ENCODE measurements at regions not wholly inside any gene's neighbourhood (a gene's known extent, or its start where the extent isn't known, plus 50 kb on each side); places are given as distances from the start of the nearest gene placed in this dataset.

- no peaks in the 10 kb centered on the region for H3K79me2 ChIP-seq (ENCODE audit: insufficient read depth, low read length)
Measured at GRCh38 chr1:106111044-106111443, 945.4 kb upstream of the PRMT6 start.

More at GRCh38 chr1:106111044-106111443, 945.4 kb upstream of the PRMT6 start:
- Mint-ChIP-seq H3K4me1 (no peaks in the 10 kb centered on the region), H3K4me3 (no peak overlapping the region), H3K9me3 (peaks cover 13% of the 10 kb centered on the region in 2 experiments; a peak in 4 of 5 replicates), H3K27ac (no peak overlapping the region), H3K36me3 (ENCODE audit: insufficient read depth in 1 of 3, low read depth in 3 of 3) (peaks cover 0 to 2% (median 0%) of the 10 kb centered on the region in 3 experiments; a peak in 1 of 7 replicates), H3K27me3 (ENCODE audit: low read depth) (no peaks in the 10 kb centered on the region; the same call in 1 of the 2 replicates)
- no peak overlapping the region for H3T11ph ChIP-seq (ENCODE audit: low read length)
- no peaks in the 10 kb centered on the region for H3K4me1 ChIP-seq (ENCODE audit: insufficient read depth, low read length)
- no peaks in the 10 kb centered on the region for H3K27me3 ChIP-seq (ENCODE audit: insufficient read depth, low read length)
- H2BK20ac ChIP-seq (ENCODE audit: low read depth, low read length, poor library complexity, severe bottlenecking): no peak overlapping the region
- no peaks in the 10 kb centered on the region for H3K79me1 ChIP-seq (ENCODE audit: insufficient read depth, low read depth, low read length, poor library complexity, severe bottlenecking)
- no peak overlapping the region for H4K8ac ChIP-seq (replicated peaks; ENCODE audit: insufficient read length, low read depth, low read length)
- no peak overlapping the region for H3K18ac ChIP-seq (ENCODE audit: insufficient read length, low read depth, low read length)
- DNase-seq: no peak
- H3K27ac ChIP-seq (ENCODE audit: insufficient read length, low read depth, low read length): no peak overlapping the region
- no CpG with 5 or more reads among the region's 2 CpGs for WGBS (ENCODE audit: extremely low coverage, insufficient read length, low lambda C conversion rate)
- H3K56ac ChIP-seq (ENCODE audit: insufficient read length, low read depth, low read length): no peak overlapping the region
- no peak overlapping the region for H2BK12ac ChIP-seq (ENCODE audit: insufficient read length, low read depth, low read length)
- H4K5ac ChIP-seq (ENCODE audit: insufficient read length, low read depth, low read length): no peak overlapping the region
- no peak overlapping the region for H4K91ac ChIP-seq (ENCODE audit: insufficient read length, low read depth, low read length)
- no peak overlapping the region for H2BK15ac ChIP-seq (ENCODE audit: low read depth, low read length)
- no peak overlapping the region for H3K9ac ChIP-seq (ENCODE audit: extremely low read depth, insufficient read length, low read length)
- H2BK5ac ChIP-seq (ENCODE audit: insufficient read length, low read length): no peak overlapping the region
- no peak overlapping the region for H3K4me2 ChIP-seq (ENCODE audit: insufficient read depth, insufficient read length, low read length)
- H3K14ac ChIP-seq (ENCODE audit: insufficient read depth, low read length): no peak overlapping the region
- H3K23me2 ChIP-seq (ENCODE audit: insufficient read length, low read depth, low read length, poor library complexity, severe bottlenecking): no peaks in the 10 kb centered on the region
- no peak overlapping the region for H2BK120ac ChIP-seq (ENCODE audit: low read depth, low read length, poor library complexity, severe bottlenecking)
- H3K9me3 ChIP-seq (ENCODE audit: control insufficient read depth, low read depth, low read length): no peaks in the 10 kb centered on the region
- no peak overlapping the region for H3K23ac ChIP-seq (ENCODE audit: insufficient read length, low read depth, low read length)
- no peak overlapping the region for H2AK5ac ChIP-seq (ENCODE audit: insufficient read length, low read length)
- no peak overlapping the region for H3K4ac ChIP-seq (ENCODE audit: low read depth, low read length)
- no peak overlapping the region for H2AFZ ChIP-seq (ENCODE audit: low read length)
- TF ChIP-seq, protein P1, sequence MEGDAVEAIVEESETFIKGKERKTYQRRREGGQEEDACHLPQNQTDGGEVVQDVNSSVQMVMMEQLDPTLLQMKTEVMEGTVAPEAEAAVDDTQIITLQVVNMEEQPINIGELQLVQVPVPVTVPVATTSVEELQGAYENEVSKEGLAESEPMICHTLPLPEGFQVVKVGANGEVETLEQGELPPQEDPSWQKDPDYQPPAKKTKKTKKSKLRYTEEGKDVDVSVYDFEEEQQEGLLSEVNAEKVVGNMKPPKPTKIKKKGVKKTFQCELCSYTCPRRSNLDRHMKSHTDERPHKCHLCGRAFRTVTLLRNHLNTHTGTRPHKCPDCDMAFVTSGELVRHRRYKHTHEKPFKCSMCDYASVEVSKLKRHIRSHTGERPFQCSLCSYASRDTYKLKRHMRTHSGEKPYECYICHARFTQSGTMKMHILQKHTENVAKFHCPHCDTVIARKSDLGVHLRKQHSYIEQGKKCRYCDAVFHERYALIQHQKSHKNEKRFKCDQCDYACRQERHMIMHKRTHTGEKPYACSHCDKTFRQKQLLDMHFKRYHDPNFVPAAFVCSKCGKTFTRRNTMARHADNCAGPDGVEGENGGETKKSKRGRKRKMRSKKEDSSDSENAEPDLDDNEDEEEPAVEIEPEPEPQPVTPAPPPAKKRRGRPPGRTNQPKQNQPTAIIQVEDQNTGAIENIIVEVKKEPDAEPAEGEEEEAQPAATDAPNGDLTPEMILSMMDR (conservative IDR thresholded peaks at IDR 0.05): no peak
- no peaks in the 10 kb centered on the region for H4K20me1 ChIP-seq (ENCODE audit: control insufficient read depth, insufficient read depth, insufficient read length)

All from H9 (cell line).